Choroid plexus epithelial cell (primary cell): ENCODE measurements at regions not wholly inside any gene's neighbourhood (a gene's known extent, or its start where the extent isn't known, plus 50 kb on each side); places are given as distances from the start of the nearest gene placed in this dataset.

Experiments used
- DNase-seq: peaks from one replicate; pipeline ENCODE4 v3.0.0-alpha.2; 2010; ENCODE audit warnings: low read depth
- H3K4me3 ChIP-seq: 2 replicates; pipeline ENCODE4 v1.5.1; 2011; ENCODE audit warnings: low read depth, mild to moderate bottlenecking, control low read depth, low read length, moderate library complexity
- TF ChIP-seq, protein P1 (sequence below): conservative IDR thresholded peaks from 2 replicates; pipeline ENCODE4 v1.5.1; 2011; ENCODE audit warnings: low read depth, mild to moderate bottlenecking, control low read depth, inconsistent platforms, low read length, moderate library complexity

DNA sequence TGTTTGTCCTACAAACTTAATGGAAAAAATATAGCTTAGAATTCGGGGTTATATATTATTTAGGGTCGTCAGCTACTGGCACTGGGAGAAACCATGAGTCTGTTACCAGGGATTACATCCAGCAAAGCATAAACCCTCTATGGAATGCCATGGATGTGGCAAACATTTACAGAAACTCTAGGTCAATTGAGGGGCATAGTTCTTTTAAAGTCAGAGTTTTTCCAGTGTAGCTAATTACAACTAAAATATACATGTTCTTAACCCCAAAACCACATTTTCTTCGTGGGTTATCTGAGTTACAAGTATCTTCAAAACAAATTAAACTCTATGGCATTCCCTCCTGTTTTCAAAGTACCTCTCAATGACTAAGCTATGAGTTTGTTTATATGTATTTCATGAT is 99.3 kb upstream of the THSD7A start:
- H3K4me3 ChIP-seq = peak overlapping the region; percentile 9
- peak; percentile 15 for DNase-seq
- TF ChIP-seq, protein P1, sequence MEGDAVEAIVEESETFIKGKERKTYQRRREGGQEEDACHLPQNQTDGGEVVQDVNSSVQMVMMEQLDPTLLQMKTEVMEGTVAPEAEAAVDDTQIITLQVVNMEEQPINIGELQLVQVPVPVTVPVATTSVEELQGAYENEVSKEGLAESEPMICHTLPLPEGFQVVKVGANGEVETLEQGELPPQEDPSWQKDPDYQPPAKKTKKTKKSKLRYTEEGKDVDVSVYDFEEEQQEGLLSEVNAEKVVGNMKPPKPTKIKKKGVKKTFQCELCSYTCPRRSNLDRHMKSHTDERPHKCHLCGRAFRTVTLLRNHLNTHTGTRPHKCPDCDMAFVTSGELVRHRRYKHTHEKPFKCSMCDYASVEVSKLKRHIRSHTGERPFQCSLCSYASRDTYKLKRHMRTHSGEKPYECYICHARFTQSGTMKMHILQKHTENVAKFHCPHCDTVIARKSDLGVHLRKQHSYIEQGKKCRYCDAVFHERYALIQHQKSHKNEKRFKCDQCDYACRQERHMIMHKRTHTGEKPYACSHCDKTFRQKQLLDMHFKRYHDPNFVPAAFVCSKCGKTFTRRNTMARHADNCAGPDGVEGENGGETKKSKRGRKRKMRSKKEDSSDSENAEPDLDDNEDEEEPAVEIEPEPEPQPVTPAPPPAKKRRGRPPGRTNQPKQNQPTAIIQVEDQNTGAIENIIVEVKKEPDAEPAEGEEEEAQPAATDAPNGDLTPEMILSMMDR = no peak

DNA sequence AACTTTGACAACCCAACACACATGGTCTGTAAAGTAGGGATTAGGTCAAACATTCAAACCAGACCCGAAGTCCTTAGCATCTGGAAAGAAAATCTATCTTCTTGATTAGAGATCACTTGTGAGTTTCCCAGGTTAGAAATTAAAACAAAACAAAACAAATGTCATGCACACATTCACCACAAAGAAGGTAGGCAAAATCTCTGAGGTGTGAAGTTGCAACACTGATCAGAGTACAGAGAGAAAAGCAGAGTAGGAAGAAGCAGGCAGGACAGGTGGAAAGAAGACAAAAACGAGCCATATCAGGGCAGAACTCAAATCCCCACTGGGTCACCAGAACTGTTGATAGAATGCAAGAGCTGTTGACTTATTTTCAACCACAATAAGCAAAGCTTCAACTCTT is 102.8 kb upstream of the THSD7A start:
- TF ChIP-seq, protein P1 = no peak
- DNase-seq = no peak

DNA sequence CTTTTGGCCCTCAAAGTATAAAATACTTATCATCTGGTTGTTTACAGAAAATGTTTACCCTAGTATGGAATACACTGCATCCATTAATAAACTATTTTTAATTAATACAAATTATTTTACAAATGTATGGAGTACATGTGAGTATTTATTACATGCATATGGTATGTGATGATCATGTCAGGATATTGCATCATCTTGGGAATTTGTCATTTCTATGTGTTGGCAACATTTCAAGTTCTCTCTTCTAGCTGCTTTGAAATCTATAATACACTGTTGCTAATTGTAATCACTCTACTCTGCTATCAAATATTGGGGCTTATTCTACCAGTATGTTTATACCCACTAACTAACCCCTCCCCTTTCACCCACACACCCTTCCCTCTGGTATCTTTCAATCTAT is 103.9 kb upstream of the THSD7A start:
- TF ChIP-seq, protein P1 = no peak
- DNase-seq = peak; percentile 33

More for the DNA sequence above, 102.8 kb upstream of the THSD7A start:
- H3K4me3 ChIP-seq = no peak overlapping the region

DNA sequence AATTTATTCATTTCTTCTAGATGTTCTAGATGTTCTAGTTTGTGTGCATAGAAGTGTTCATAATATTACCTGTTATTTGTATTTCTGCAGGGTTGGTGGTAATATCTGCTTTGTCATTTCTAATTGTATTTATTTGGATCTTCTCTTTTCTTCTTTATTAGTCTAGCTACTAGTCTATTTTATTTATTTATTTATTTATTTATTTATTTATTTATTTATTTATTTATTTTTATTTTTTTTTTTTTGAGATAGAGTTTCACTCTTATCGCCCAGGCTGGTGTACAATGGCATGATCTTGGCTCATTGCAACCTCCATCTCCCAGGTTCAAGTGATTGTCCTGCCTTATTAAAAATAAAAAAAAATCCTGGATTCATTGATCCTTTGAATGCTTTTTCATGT is 114.8 kb upstream of the THSD7A start:
- H3K4me3 ChIP-seq = no peak overlapping the region
- no peak for DNase-seq
- TF ChIP-seq, protein P1 = no peak

More for the DNA sequence above, 103.9 kb upstream of the THSD7A start:
- no peak overlapping the region for H3K4me3 ChIP-seq

DNA sequence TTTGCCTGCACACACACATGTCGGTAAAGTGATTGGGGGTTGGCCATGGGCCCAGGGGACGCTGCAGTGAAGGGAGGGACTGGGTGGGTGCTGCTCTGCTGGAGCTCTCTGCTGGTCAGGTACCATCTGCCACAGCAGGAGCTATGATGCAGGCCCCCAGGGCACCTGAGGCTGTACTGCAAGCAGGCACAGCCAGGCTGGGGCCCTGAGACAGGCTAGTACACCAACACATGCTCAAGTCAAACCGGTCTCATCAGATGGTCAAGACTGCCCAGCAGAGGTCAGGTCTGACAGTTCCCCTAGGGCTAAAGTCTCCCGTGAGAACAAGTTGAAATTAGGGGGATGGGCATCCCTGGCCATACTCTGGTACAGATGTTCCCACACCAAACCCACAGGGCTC is 118.3 kb upstream of the THSD7A start:
- TF ChIP-seq, protein P1 = no peak
- no peak overlapping the region for H3K4me3 ChIP-seq
- DNase-seq = no peak

DNA sequence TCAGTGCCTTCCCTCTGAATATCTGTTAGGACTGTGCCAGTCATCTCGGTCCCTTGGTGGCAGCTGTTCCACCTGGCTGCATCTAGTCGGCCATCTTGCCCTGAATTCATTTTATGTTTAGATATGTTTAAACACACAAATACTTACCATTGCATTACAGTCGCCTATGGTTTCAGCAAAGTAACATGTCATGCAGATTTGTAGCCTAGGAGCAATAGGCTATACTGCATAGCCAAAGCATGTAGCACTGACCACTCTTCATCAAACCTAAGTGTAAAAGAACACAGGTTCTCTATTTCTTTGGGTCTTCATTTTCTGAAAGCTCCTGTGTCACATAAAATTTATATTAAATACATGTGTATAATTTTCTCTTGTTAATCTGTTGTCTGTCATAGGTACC is 118.9 kb upstream of the THSD7A start:
- H3K4me3 ChIP-seq = no peak overlapping the region
- TF ChIP-seq, protein P1 = no peak
- DNase-seq = no peak

DNA sequence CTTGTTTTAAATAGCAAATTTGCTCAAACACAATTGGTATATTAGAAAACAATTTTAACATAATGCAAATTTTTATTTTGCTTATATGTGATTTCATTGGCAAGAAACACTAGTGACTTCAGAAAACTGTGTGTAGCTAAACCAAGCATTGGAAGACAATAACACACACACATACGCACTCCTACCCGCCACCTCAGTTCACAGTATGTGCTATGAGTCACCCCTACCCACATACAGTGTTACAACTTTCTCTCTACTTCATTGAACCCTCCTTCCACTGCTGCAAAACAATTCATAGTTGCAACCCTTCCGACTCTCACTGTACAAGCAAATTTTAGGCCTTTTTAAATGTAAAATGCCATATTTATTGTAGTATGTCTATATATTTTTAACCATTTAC is 119.9 kb upstream of the THSD7A start:
- no peak overlapping the region for H3K4me3 ChIP-seq
- TF ChIP-seq, protein P1 = no peak
- DNase-seq = peak; percentile 39
